Right atrium auricular region (tissue), 2 donors: ENCODE measurements at regions not wholly inside any gene's neighbourhood (a gene's known extent, or its start where the extent isn't known, plus 50 kb on each side); places are given as distances from the start of the nearest gene placed in this dataset.

Experiments used
- DNase-seq: peaks from one replicate; pipeline ENCODE4 v3.0.0-alpha.2; 2019; ENCODE audit warnings: low spot score
- H3K27ac ChIP-seq, 2 donors: fragments of 200-600 bp; sonication (generic); 1 replicate in 1 of 2; 2 replicates in 1 of 2; pipeline ENCODE4 v1.5.1; 2016 to 2019
- H3K27me3 ChIP-seq, 2 donors: fragments of 200-600 bp; sonication (generic); one replicate each; pipeline versions ENCODE4 v1.5.1 to v1.6.0; 2017 to 2019
- H3K36me3 ChIP-seq: fragments of 200-600 bp; sonication (generic); one replicate; pipeline ENCODE4 v1.5.1; 2016
- H3K4me1 ChIP-seq, 2 donors: fragments of 200-600 bp; sonication (generic); one replicate each; pipeline versions ENCODE4 v1.5.1 to v1.6.0; 2017 to 2019
- H3K4me3 ChIP-seq, 2 donors: fragments of 200-600 bp; sonication (generic); 1 replicate in 1 of 2; 2 replicates in 1 of 2; pipeline ENCODE4 v1.5.1; 2017 to 2019; ENCODE audit warnings: mild to moderate bottlenecking in 1 of 2, moderate library complexity in 1 of 2
- H3K9me3 ChIP-seq, 2 donors: fragments of 200-600 bp; sonication (generic); one replicate each; pipeline ENCODE4 v1.5.1; 2019
- TF ChIP-seq, protein P1 (sequence below), 2 donors: fragments of 200-600 bp; sonication (generic); IDR thresholded peaks; one replicate each; pipeline ENCODE4 v1.5.1; 2019; ENCODE audit warnings: antibody characterized with exemption in 2 of 2

DNA sequence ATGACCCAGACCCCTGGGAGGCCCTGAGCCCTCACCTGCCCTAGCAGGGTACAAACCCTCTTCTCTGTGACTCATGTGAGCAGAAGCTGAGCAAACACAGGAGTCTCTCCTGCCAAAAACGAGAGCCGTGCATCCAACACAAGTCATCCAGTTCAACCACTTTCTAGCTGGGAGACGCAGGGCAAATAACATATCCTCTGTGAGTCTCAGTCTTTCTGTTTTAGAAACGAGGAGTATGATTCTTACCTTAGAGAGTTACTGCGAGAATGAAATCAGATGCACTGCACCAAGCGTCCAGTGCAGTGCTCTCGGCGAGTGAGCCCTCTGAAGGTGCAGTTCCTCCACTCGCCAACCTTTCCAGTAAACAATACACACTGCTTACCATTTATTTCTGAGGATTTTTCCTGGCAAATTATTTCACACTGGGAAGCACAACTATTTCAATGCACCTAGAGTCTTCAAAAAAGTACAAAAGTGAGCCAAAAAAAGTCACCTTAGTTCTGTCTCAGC is 331.8 kb upstream of the MYT1L start:
- H3K27me3 ChIP-seq, result no peaks in the 10 kb centered on the region
- TF ChIP-seq, protein P1, sequence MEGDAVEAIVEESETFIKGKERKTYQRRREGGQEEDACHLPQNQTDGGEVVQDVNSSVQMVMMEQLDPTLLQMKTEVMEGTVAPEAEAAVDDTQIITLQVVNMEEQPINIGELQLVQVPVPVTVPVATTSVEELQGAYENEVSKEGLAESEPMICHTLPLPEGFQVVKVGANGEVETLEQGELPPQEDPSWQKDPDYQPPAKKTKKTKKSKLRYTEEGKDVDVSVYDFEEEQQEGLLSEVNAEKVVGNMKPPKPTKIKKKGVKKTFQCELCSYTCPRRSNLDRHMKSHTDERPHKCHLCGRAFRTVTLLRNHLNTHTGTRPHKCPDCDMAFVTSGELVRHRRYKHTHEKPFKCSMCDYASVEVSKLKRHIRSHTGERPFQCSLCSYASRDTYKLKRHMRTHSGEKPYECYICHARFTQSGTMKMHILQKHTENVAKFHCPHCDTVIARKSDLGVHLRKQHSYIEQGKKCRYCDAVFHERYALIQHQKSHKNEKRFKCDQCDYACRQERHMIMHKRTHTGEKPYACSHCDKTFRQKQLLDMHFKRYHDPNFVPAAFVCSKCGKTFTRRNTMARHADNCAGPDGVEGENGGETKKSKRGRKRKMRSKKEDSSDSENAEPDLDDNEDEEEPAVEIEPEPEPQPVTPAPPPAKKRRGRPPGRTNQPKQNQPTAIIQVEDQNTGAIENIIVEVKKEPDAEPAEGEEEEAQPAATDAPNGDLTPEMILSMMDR (IDR thresholded peaks at IDR 0.05), result no peak
- no peak overlapping the region for H3K27ac ChIP-seq

DNA sequence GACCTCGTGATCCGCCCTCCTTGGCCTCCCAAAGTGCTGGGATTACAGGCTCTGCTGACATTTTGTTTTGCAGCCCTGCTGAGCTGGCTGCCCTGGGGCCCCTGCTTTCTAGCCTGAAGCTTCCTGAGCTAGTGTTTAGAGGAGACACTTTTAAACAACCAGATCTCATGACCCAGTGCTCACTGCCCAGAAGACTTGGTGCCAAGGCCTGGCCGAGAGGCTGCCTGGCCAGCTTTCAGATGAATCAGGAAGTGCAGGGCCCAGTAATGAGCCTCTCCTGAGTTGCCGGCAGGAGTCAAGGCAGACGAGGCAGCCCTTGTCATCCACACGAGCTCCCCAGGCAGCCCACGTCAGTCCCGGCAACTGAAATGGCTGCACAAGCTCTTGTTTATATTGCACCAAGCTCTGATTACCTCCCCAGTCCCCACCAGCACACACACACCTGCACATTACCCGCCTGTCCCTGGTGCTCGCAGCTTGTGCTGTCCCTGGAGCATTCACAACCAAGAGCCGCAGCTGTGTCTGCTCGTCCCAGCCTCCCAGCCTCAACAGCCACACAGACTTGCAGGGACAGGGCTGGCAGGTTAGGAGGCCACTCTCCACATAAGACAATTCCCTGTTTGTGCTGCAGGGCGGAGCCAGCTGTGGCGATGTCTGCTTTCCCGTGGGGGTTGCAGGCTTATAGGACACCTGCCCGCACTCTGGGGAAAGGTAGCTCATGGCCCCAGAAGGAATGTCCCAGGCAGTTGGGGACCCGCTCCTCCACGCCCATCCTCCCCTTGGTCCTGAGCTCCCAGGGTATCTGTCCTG is 331.2 kb upstream of the MYT1L start:
- no peak overlapping the region for H3K27ac ChIP-seq
- no peak overlapping the region for H3K4me3 ChIP-seq
- H3K9me3 ChIP-seq, result no peaks in the 10 kb centered on the region
- DNase-seq, result no peak
- no peaks in the 10 kb centered on the region for H3K27me3 ChIP-seq
- peaks cover 0 to 7% of the 10 kb centered on the region in 2 donors for H3K4me1 ChIP-seq
- TF ChIP-seq, protein P1 (IDR thresholded peaks at IDR 0.05), result no peak
- no peaks in the 10 kb centered on the region for H3K36me3 ChIP-seq

More for the DNA sequence above, 331.8 kb upstream of the MYT1L start:
- H3K4me1 ChIP-seq, result peaks cover 0 to 7% of the 10 kb centered on the region in 2 donors
- no peaks in the 10 kb centered on the region for H3K36me3 ChIP-seq
- DNase-seq, result no peak
- H3K4me3 ChIP-seq, result no peak overlapping the region
- H3K9me3 ChIP-seq, result no peaks in the 10 kb centered on the region

DNA sequence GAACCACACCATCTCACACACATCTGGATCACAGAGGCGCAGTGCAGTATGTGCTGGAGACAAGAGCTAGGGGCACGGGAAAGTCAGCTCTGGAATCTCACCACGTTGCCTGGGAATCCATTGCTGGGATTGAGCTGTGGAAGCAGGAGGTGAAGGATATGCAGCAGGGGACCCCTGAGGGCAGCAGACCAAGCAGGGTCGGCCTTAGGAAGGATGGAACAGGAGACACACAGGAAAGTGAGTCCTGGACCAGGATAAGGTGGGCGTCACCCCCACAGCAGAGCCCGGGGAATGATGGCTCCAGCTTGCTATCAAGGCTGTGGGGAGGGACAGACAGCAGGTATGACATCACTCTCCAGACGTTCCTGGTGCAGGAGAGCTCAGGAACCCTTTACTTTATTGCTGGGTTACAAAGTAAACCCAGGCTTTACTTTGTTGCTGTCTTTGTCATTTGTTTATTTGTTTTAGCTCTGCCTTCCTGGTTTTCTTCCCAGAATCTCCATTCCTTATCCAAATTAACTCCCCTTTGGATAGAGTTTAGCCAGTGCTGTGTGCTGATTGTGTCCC is 329.8 kb upstream of the MYT1L start:
- Histone ChIP-seq H3K9me3 (no peaks in the 10 kb centered on the region), H3K4me1 (peaks cover 2 to 17% of the 10 kb centered on the region in 2 donors), H3K36me3 (no peaks in the 10 kb centered on the region), H3K27ac (no peak overlapping the region), H3K27me3 (no peaks in the 10 kb centered on the region), H3K4me3 (no peak overlapping the region)
- TF ChIP-seq, protein P1 (IDR thresholded peaks at IDR 0.05), result no peak
- DNase-seq, result no peak

DNA sequence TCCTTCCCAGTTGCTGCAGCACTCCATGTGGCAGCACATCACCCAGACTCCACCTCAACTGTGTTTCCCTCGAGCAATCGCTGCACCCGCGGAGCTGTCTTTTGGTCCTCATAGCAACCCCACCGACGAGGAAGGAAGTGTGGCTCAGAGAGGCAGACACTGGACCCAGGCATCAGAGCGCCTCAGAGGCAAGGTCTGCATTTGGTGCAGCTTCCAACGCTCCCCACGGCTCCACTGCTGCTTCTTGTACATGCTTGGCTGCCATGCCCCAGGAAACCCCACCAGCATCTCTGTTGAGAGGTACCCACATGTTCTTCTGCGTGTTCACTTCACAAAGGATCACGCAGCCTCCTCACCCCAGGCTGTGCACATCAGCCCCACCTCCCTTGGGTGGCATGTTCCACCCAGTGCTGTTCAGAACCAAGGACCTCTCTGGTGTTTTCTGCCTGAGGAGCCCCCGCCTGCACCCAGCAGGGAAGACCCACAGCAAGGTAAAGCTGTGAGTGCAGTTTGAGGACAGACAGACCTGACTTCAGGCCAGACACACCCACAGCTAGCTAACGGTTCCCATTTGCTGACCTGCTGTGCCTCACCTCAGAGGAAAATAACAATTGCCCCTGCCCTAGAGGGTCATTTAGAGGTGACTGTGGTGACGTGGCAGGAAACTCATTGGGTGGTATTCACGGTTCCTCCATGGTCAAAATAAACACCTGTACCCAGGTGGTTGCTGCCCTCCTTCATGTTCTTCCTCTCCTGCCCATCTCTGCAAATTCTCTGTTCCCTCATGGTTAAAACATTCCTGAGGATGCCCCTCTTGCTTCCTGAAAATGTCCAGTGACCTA is 326.3 kb upstream of the MYT1L start:
- Histone ChIP-seq H3K4me1 (peaks cover 2 to 16% of the 10 kb centered on the region in 2 donors), H3K4me3 (no peak overlapping the region), H3K27me3 (no peaks in the 10 kb centered on the region), H3K36me3 (no peaks in the 10 kb centered on the region), H3K9me3 (no peaks in the 10 kb centered on the region), H3K27ac (no peak overlapping the region)
- DNase-seq, result no peak
- TF ChIP-seq, protein P1 (IDR thresholded peaks at IDR 0.05), result no peak

DNA sequence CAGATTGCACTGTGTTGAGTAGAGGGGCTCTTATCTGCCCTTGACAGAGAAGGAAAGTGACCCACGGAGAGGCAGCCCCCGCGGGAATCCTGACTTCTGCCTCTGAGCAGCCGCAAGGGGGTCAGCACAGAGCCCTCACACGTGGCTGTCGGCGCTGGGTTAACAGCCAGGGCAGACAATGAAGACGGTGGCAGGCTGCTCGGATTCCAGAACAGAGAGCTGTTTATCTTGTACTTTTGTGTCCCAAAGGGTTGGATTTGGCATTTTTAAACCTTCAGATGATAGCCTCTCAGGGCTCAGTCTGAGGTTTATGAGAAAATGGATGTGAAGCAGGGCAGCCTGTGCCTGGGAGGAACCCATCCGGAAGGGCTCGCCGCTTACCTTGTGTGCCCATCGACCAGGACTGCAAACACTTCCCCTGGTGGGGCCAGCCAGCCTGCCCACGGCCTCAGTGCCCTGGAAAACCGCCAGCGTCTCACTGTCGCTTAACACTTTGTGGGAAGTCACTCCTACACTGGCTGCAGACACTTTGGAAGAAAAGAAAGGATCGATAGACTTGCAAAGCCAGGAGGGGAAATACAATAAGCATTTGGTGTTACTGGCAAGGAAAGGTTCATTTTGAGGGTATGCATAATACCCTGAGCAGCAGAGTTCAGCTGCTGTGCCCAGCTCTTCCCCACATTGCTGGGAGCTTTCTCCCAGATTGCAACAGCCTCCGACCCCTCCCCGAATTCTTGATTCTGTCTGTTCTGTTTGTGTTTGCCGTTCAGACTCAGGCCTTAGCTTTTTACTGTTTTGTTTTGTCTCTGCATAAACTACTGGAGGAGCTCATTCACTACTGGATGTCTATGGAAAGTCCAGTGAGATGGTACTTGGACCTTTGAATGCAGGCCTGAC is 325.3 kb upstream of the MYT1L start:
- peaks cover 2 to 12% of the 10 kb centered on the region in 2 donors for H3K4me1 ChIP-seq

More for the DNA sequence above, 325.3 kb upstream of the MYT1L start:
- H3K9me3 ChIP-seq, result no peaks in the 10 kb centered on the region
- DNase-seq, result no peak
- no peaks in the 10 kb centered on the region for H3K27me3 ChIP-seq
- TF ChIP-seq, protein P1 (IDR thresholded peaks at IDR 0.05), result peak in 1 of 2 donors; percentile 27
- no peaks in the 10 kb centered on the region for H3K36me3 ChIP-seq
- H3K4me3 ChIP-seq, result no peak overlapping the region
- no peak overlapping the region for H3K27ac ChIP-seq
